Naive thymus-derived CD8-positive, alpha-beta T cell (primary cell): ENCODE measurements at regions not wholly inside any gene's neighbourhood (a gene's known extent, or its start where the extent isn't known, plus 50 kb on each side); places are given as distances from the start of the nearest gene placed in this dataset.

Source experiments
- ATAC-seq, 2 donors: fragments of 150-1000 bp; cut with Tn5 transposase in 1 of 2; sonication (Bioruptor Pico), chemical (Tn5 transposase) in 1 of 2; 1 replicate in 1 of 2; 2 replicates in 1 of 2; pipeline ENCODE4 v1.10.0; 2021; ENCODE audit warnings: mild to moderate bottlenecking in 2 of 2, moderate library complexity in 2 of 2
- POLR2A ChIA-PET: fragments of 350-600 bp; sonication (Branson Sonifier 250); formaldehyde crosslinking; loops from one replicate; lab custom pipeline; 2021; ENCODE audit warnings: antibody characterized with exemption; lab: Charles Lee
- DNase-seq, 10 donors: peaks; one replicate each; pipeline versions ENCODE4 v3.0.0 to v3.0.0-alpha.2; 2020 to 2022
- H3K27ac Mint-ChIP-seq, 10 donors: one replicate each; pipeline ENCODE4 v1.8.0; 2020 to 2022; ENCODE audit warnings: mild to moderate bottlenecking in 10 of 10, mixed read lengths in 10 of 10, moderate library complexity in 4 of 10, inconsistent platforms in 1 of 10
- H3K27me3 Mint-ChIP-seq, 5 donors: one replicate each; pipeline ENCODE4 v1.8.0; 2021 to 2022; ENCODE audit warnings: mixed read lengths in 5 of 5
- H3K36me3 Mint-ChIP-seq, 3 donors: one replicate each; pipeline ENCODE4 v1.8.0; 2020 to 2022; ENCODE audit warnings: mixed read lengths in 3 of 3, mild to moderate bottlenecking in 2 of 3, inconsistent platforms in 1 of 3
- H3K4me1 Mint-ChIP-seq, 4 donors: one replicate each; pipeline ENCODE4 v1.8.0; 2021 to 2022; ENCODE audit warnings: mixed read lengths in 4 of 4
- H3K4me3 Mint-ChIP-seq, 10 donors: one replicate each; pipeline ENCODE4 v1.8.0; 2020 to 2022; ENCODE audit warnings: mild to moderate bottlenecking in 10 of 10, mixed read lengths in 10 of 10, moderate library complexity in 6 of 10, inconsistent platforms in 1 of 10
- H3K9me3 Mint-ChIP-seq, 9 donors: one replicate each; pipeline ENCODE4 v1.8.0; 2020 to 2022; ENCODE audit warnings: mixed read lengths in 9 of 9, mild to moderate bottlenecking in 3 of 9, inconsistent platforms in 1 of 9, moderate library complexity in 1 of 9

- H3K27ac Mint-ChIP-seq = no peak overlapping the region
- no peaks in the 10 kb centered on the region for H3K4me1 Mint-ChIP-seq
- DNase-seq (no peak), ATAC-seq (no peak)
- peaks cover 2 to 38% (median 2%) of the 10 kb centered on the region in 3 donors for H3K36me3 Mint-ChIP-seq
- H3K9me3 Mint-ChIP-seq = peaks cover 5 to 81% (median 39%) of the 10 kb centered on the region in 9 donors
- H3K4me3 Mint-ChIP-seq = no peak overlapping the region
- POLR2A ChIA-PET = no interaction called here
- peaks cover 0 to 21% (median under 1%) of the 10 kb centered on the region in 5 donors for H3K27me3 Mint-ChIP-seq
Observed at GRCh38 chr15:25525741-25526140, 86.9 kb upstream of the UBE3A start.

GRCh38 chr15:25515633-25516032 is 76.8 kb upstream of the UBE3A start:
- peaks cover 0 to 10% (median 0%) of the 10 kb centered on the region in 9 donors for H3K9me3 Mint-ChIP-seq
- H3K36me3 Mint-ChIP-seq = peaks cover 0 to 4% (median 0%) of the 10 kb centered on the region in 3 donors
- no peak overlapping the region for H3K4me3 Mint-ChIP-seq
- ATAC-seq = no peak
- peaks cover 0 to 19% (median 1%) of the 10 kb centered on the region in 5 donors for H3K27me3 Mint-ChIP-seq
- POLR2A ChIA-PET = no interaction called here
- H3K4me1 Mint-ChIP-seq = no peaks in the 10 kb centered on the region
- DNase-seq = no peak
- no peak overlapping the region for H3K27ac Mint-ChIP-seq

GRCh38 chr15:25514522-25514921 is 75.7 kb upstream of the UBE3A start:
- Mint-ChIP-seq H3K9me3 (peaks cover 0 to 10% (median 0%) of the 10 kb centered on the region in 9 donors), H3K36me3 (peaks cover 0 to 2% (median 0%) of the 10 kb centered on the region in 3 donors), H3K27ac (no peak overlapping the region), H3K27me3 (peaks cover 0 to 19% (median 1%) of the 10 kb centered on the region in 5 donors), H3K4me1 (no peaks in the 10 kb centered on the region), H3K4me3 (no peak overlapping the region)
- ATAC-seq = no peak
- POLR2A ChIA-PET = no interaction called here
- no peak for DNase-seq

GRCh38 chr15:25512957-25513356 is 74.1 kb upstream of the UBE3A start:
- H3K36me3 Mint-ChIP-seq = no peaks in the 10 kb centered on the region
- H3K27me3 Mint-ChIP-seq = peaks cover 0 to 19% (median 1%) of the 10 kb centered on the region in 5 donors
- no peaks in the 10 kb centered on the region for H3K4me1 Mint-ChIP-seq
- H3K4me3 Mint-ChIP-seq = no peak overlapping the region
- no peak overlapping the region for H3K27ac Mint-ChIP-seq
- POLR2A ChIA-PET = no interaction called here
- DNase-seq (no peak), ATAC-seq (no peak)
- no peaks in the 10 kb centered on the region for H3K9me3 Mint-ChIP-seq

GRCh38 chr15:25510146-25510545 is 71.3 kb upstream of the UBE3A start:
- H3K4me1 Mint-ChIP-seq = no peaks in the 10 kb centered on the region
- ATAC-seq (no peak), DNase-seq (no peak)
- H3K27ac Mint-ChIP-seq = no peak overlapping the region
- H3K36me3 Mint-ChIP-seq = no peaks in the 10 kb centered on the region
- no peak overlapping the region for H3K4me3 Mint-ChIP-seq
- H3K9me3 Mint-ChIP-seq = no peaks in the 10 kb centered on the region
- peaks cover 0 to 28% (median 4%) of the 10 kb centered on the region in 5 donors for H3K27me3 Mint-ChIP-seq
- POLR2A ChIA-PET = no interaction called here

GRCh38 chr15:25509703-25510102 is 70.9 kb upstream of the UBE3A start:
- ATAC-seq (no peak), DNase-seq (no peak)
- Mint-ChIP-seq H3K9me3 (no peaks in the 10 kb centered on the region), H3K4me3 (no peak overlapping the region), H3K27ac (no peak overlapping the region), H3K4me1 (no peaks in the 10 kb centered on the region), H3K27me3 (peaks cover 0 to 24% (median 4%) of the 10 kb centered on the region in 5 donors), H3K36me3 (no peaks in the 10 kb centered on the region)
- POLR2A ChIA-PET = no interaction called here

- H3K4me3 Mint-ChIP-seq = no peak overlapping the region
- no peaks in the 10 kb centered on the region for H3K4me1 Mint-ChIP-seq
- DNase-seq (peak in 4 of 10 donors; percentile 4 to 21 (median 14)), ATAC-seq (no peak)
- POLR2A ChIA-PET = no interaction called here
- no peaks in the 10 kb centered on the region for H3K36me3 Mint-ChIP-seq
- peaks cover 0 to 22% (median 6%) of the 10 kb centered on the region in 5 donors for H3K27me3 Mint-ChIP-seq
- no peak overlapping the region for H3K27ac Mint-ChIP-seq
- H3K9me3 Mint-ChIP-seq = peaks cover 0 to 2% (median 0%) of the 10 kb centered on the region in 9 donors
Observed at GRCh38 chr15:25508369-25509002, 69.7 kb upstream of the UBE3A start.

- POLR2A ChIA-PET = no interaction called here
- no peak for ATAC-seq
- Mint-ChIP-seq H3K4me1 (no peaks in the 10 kb centered on the region), H3K27me3 (peaks cover 0 to 23% (median 6%) of the 10 kb centered on the region in 5 donors), H3K27ac (no peak overlapping the region), H3K4me3 (no peak overlapping the region), H3K9me3 (peaks cover 0 to 2% (median 0%) of the 10 kb centered on the region in 9 donors), H3K36me3 (no peaks in the 10 kb centered on the region)
- DNase-seq = no peak
Observed at GRCh38 chr15:25504307-25504706, 65.5 kb upstream of the UBE3A start.

- POLR2A ChIA-PET = no interaction called here
- H3K4me3 Mint-ChIP-seq = no peak overlapping the region
- H3K4me1 Mint-ChIP-seq = no peaks in the 10 kb centered on the region
- no peak overlapping the region for H3K27ac Mint-ChIP-seq
- peaks cover 0 to 4% (median 0%) of the 10 kb centered on the region in 3 donors for H3K36me3 Mint-ChIP-seq
- DNase-seq (peak in 4 of 10 donors; percentile 5 to 25 (median 16)), ATAC-seq (no peak)
- peaks cover 0 to 10% (median 0%) of the 10 kb centered on the region in 9 donors for H3K9me3 Mint-ChIP-seq
- H3K27me3 Mint-ChIP-seq = peaks cover 0 to 13% (median 4%) of the 10 kb centered on the region in 5 donors
Observed at GRCh38 chr15:25501828-25502446, 63.1 kb upstream of the UBE3A start.

GRCh38 chr15:25498835-25499234 is 60.0 kb upstream of the UBE3A start:
- H3K9me3 Mint-ChIP-seq = peaks cover 0 to 29% (median 2%) of the 10 kb centered on the region in 9 donors
- H3K36me3 Mint-ChIP-seq = peaks cover 0 to 16% (median 0%) of the 10 kb centered on the region in 3 donors

GRCh38 chr15:25497934-25498333 is 59.1 kb upstream of the UBE3A start:
- POLR2A ChIA-PET = no interaction called here
- no peak for ATAC-seq
- Mint-ChIP-seq H3K27me3 (peaks cover 0 to 23% (median 6%) of the 10 kb centered on the region in 5 donors), H3K9me3 (peaks cover 0 to 37% (median 2%) of the 10 kb centered on the region in 9 donors), H3K4me3 (no peak overlapping the region), H3K27ac (no peak overlapping the region), H3K36me3 (peaks cover 0 to 18% (median 0%) of the 10 kb centered on the region in 3 donors), H3K4me1 (no peaks in the 10 kb centered on the region)
- DNase-seq = no peak

More at GRCh38 chr15:25498835-25499234, 60.0 kb upstream of the UBE3A start:
- H3K4me1 Mint-ChIP-seq = no peaks in the 10 kb centered on the region
- H3K27ac Mint-ChIP-seq = no peak overlapping the region
- ATAC-seq (no peak), DNase-seq (no peak)
- no peak overlapping the region for H3K4me3 Mint-ChIP-seq
- POLR2A ChIA-PET = no interaction called here
- H3K27me3 Mint-ChIP-seq = peaks cover 0 to 18% (median 6%) of the 10 kb centered on the region in 5 donors

- Mint-ChIP-seq H3K9me3 (peaks cover 0 to 71% (median 23%) of the 10 kb centered on the region in 9 donors), H3K4me3 (no peak overlapping the region), H3K36me3 (peaks cover 0 to 33% (median 7%) of the 10 kb centered on the region in 3 donors), H3K27ac (no peak overlapping the region), H3K4me1 (no peaks in the 10 kb centered on the region), H3K27me3 (peaks cover 0 to 23% (median 5%) of the 10 kb centered on the region in 5 donors)
- ATAC-seq (no peak), DNase-seq (no peak)
- POLR2A ChIA-PET = no interaction called here
Observed at GRCh38 chr15:25493823-25494526, 55.2 kb upstream of the UBE3A start.

- Mint-ChIP-seq H3K9me3 (peaks cover 0 to 80% (median 25%) of the 10 kb centered on the region in 9 donors), H3K27ac (no peak overlapping the region)
- POLR2A ChIA-PET = no interaction called here
Observed at GRCh38 chr15:25492315-25492714, 53.5 kb upstream of the UBE3A start.

More at GRCh38 chr15:25492315-25492714, 53.5 kb upstream of the UBE3A start:
- ATAC-seq = no peak
- DNase-seq = no peak
- Mint-ChIP-seq H3K36me3 (peaks cover 0 to 38% (median 7%) of the 10 kb centered on the region in 3 donors), H3K27me3 (peaks cover 0 to 23% (median 5%) of the 10 kb centered on the region in 5 donors), H3K4me1 (no peaks in the 10 kb centered on the region), H3K4me3 (no peak overlapping the region)
